ENCODE measurements at regions not wholly inside any gene's neighbourhood (a gene's known extent, or its start where the extent isn't known, plus 50 kb on each side); places are given as distances from the start of the nearest gene placed in this dataset.

DNA sequence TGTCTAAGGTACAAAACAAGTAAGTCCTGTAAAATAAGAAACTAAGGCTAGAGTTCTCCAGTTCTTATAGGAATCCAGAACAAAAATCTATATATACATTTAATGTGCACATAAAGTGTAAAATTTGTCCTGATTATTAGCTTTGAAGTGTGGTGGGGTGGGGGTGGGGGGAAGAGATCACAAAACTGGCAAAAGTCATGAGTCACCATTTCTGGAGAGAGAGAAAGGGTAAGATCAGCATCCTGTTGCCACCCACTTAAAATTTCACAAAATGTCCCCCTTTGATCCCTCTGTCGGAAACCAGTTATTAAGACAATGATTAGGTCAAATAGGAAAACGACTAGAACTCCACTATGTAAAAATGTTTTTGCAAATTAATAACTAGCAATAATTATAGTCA is 482.0 kb upstream of the POU3F2 start:
- no peak for TF ChIP-seq EZH2 (IDR thresholded peaks at IDR 0.05; ENCODE audit: borderline replicate concordance, low read depth, low read length, poor library complexity, severe bottlenecking)
- TF ChIP-seq, protein P1, sequence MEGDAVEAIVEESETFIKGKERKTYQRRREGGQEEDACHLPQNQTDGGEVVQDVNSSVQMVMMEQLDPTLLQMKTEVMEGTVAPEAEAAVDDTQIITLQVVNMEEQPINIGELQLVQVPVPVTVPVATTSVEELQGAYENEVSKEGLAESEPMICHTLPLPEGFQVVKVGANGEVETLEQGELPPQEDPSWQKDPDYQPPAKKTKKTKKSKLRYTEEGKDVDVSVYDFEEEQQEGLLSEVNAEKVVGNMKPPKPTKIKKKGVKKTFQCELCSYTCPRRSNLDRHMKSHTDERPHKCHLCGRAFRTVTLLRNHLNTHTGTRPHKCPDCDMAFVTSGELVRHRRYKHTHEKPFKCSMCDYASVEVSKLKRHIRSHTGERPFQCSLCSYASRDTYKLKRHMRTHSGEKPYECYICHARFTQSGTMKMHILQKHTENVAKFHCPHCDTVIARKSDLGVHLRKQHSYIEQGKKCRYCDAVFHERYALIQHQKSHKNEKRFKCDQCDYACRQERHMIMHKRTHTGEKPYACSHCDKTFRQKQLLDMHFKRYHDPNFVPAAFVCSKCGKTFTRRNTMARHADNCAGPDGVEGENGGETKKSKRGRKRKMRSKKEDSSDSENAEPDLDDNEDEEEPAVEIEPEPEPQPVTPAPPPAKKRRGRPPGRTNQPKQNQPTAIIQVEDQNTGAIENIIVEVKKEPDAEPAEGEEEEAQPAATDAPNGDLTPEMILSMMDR (conservative IDR thresholded peaks at IDR 0.05; ENCODE audit: low read depth, low read length): no peak
- H3K36me3 ChIP-seq (ENCODE audit: insufficient read depth, low read length, poor library complexity, severe bottlenecking): no peaks in the 10 kb centered on the region
- no peaks in the 10 kb centered on the region for H3K9me3 ChIP-seq (ENCODE audit: low read depth, low read length, poor library complexity, severe bottlenecking)
- ChIA-PET POLR2A (ENCODE audit: low non-redundant PET) (interaction anchor here (0.7 kb wide), 1 partner anchor 19 kb away, joined by 3 read pairs; no protein-coding TSS in a partner anchor), CTCF (no interaction called here)
- no peaks in the 10 kb centered on the region for H3K4me1 ChIP-seq (ENCODE audit: insufficient read depth, low read length, poor library complexity, severe bottlenecking)
- H3K27me3 ChIP-seq (replicated peaks; ENCODE audit: insufficient read depth, low read depth, low read length, poor library complexity): peaks cover 5% of the 10 kb centered on the region
- H3K4me3 ChIP-seq (ENCODE audit: low read depth, low read length, poor library complexity, severe bottlenecking): no peak overlapping the region
- no TSS peak for BruUV-seq (replicated peaks)
- no peak overlapping the region for H3K27ac ChIP-seq (ENCODE audit: low read depth, low read length, poor library complexity, severe bottlenecking)
- intact Hi-C loops (cut with micrococcal nuclease; ENCODE audit: unreplicated experiment): no loop called here
- DNase-seq (ENCODE audit: low spot score): no peak

DNA sequence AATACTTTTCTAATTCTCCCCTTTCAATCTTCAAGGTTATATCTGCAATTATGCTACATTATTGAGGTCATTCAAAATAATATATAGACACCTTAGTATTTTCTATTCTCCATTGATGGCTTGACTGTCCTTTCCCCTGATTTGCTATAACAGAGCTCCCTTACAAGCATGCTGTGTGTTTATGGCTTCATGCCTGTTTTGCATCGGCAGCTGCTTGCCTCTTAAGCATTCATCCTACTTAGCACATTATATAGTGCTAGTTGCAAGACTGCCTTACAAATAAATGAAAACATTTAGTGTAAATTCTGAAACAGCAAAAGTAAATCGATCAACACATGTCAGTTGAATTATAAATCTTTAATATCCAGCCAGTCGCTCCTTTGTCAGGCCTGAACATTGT is 476.2 kb upstream of the POU3F2 start:
- DNase-seq (ENCODE audit: low spot score): no peak
- H3K9me3 ChIP-seq (ENCODE audit: low read depth, low read length, poor library complexity, severe bottlenecking): no peaks in the 10 kb centered on the region
- BruUV-seq (replicated peaks): no TSS peak
- POLR2A ChIA-PET (ENCODE audit: low non-redundant PET): no interaction called here
- CTCF ChIA-PET: no interaction called here
- intact Hi-C loops (cut with micrococcal nuclease; ENCODE audit: unreplicated experiment): no loop called here
- no peak overlapping the region for H3K27ac ChIP-seq (ENCODE audit: low read depth, low read length, poor library complexity, severe bottlenecking)
- no peak overlapping the region for H3K4me3 ChIP-seq (ENCODE audit: low read depth, low read length, poor library complexity, severe bottlenecking)
- H3K4me1 ChIP-seq (ENCODE audit: insufficient read depth, low read length, poor library complexity, severe bottlenecking): no peaks in the 10 kb centered on the region
- no peak for TF ChIP-seq EZH2 (IDR thresholded peaks at IDR 0.05; ENCODE audit: borderline replicate concordance, low read depth, low read length, poor library complexity, severe bottlenecking)
- TF ChIP-seq, protein P1 (conservative IDR thresholded peaks at IDR 0.05; ENCODE audit: low read depth, low read length): no peak
- no peaks in the 10 kb centered on the region for H3K36me3 ChIP-seq (ENCODE audit: insufficient read depth, low read length, poor library complexity, severe bottlenecking)
- H3K27me3 ChIP-seq (replicated peaks; ENCODE audit: insufficient read depth, low read depth, low read length, poor library complexity): no peaks in the 10 kb centered on the region

DNA sequence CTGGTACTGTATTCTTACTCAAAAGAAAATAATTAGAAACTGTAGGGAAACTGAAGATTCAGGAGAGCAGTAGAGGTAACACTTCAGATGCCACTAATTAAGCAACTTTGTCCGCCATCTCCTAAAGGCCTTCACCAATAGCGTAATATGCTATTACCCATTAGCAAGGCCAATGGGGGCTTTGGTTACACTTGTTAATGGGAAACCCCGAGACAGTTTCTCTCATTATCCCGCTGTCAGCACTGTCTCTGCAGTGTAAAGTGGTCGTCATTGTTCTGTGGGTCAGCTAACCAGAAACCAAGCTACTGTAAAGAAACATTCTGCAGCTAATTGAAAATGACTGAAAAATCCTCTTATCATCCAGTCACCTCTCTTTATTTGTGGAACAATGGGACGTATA is 468.0 kb upstream of the POU3F2 start:
- intact Hi-C loops (cut with micrococcal nuclease; ENCODE audit: unreplicated experiment): no loop called here
- H3K27ac ChIP-seq (ENCODE audit: low read depth, low read length, poor library complexity, severe bottlenecking): no peak overlapping the region
- BruUV-seq (replicated peaks): no TSS peak

More for the DNA sequence above, 468.0 kb upstream of the POU3F2 start:
- no peaks in the 10 kb centered on the region for H3K9me3 ChIP-seq (ENCODE audit: low read depth, low read length, poor library complexity, severe bottlenecking)
- H3K27me3 ChIP-seq (replicated peaks; ENCODE audit: insufficient read depth, low read depth, low read length, poor library complexity): no peaks in the 10 kb centered on the region
- H3K4me3 ChIP-seq (ENCODE audit: low read depth, low read length, poor library complexity, severe bottlenecking): no peak overlapping the region
- ChIA-PET POLR2A (ENCODE audit: low non-redundant PET) (no interaction called here), CTCF (no interaction called here)
- no peaks in the 10 kb centered on the region for H3K36me3 ChIP-seq (ENCODE audit: insufficient read depth, low read length, poor library complexity, severe bottlenecking)
- no peaks in the 10 kb centered on the region for H3K4me1 ChIP-seq (ENCODE audit: insufficient read depth, low read length, poor library complexity, severe bottlenecking)
- TF ChIP-seq, protein P1 (conservative IDR thresholded peaks at IDR 0.05; ENCODE audit: low read depth, low read length): no peak
- no peak for TF ChIP-seq EZH2 (IDR thresholded peaks at IDR 0.05; ENCODE audit: borderline replicate concordance, low read depth, low read length, poor library complexity, severe bottlenecking)
- DNase-seq (ENCODE audit: low spot score): no peak
